Endothelial cell of umbilical vein (primary cell): ENCODE measurements at regions not wholly inside any gene's neighbourhood (a gene's known extent, or its start where the extent isn't known, plus 50 kb on each side); places are given as distances from the start of the nearest gene placed in this dataset.

Experiments used
- CTCF ChIP-seq, 2 donors: IDR thresholded peaks; 1 replicate in 1 of 2; 2 replicates in 1 of 2; pipeline ENCODE4 v1.5.1; 2011; ENCODE audit warnings: low read length in 2 of 2, mild to moderate bottlenecking in 2 of 2, moderate library complexity in 2 of 2, control low read depth in 1 of 2, inconsistent platforms in 1 of 2, low read depth in 1 of 2; ENCODE audit not compliant: insufficient read depth in 1 of 2; ENCODE audit errors: extremely low read depth in 1 of 2
- EZH2 ChIP-seq: IDR thresholded peaks from 2 replicates; pipeline ENCODE4 v1.6.1; 2012; ENCODE audit warnings: borderline replicate concordance, low read depth, mild to moderate bottlenecking, moderate library complexity, low read length, inconsistent platforms; ENCODE audit not compliant: severe bottlenecking
- GATA2 ChIP-seq: IDR thresholded peaks from 2 replicates; pipeline ENCODE4 v1.7.0; 2011; ENCODE audit warnings: low read depth, mild to moderate bottlenecking, moderate library complexity, mixed read lengths, low read length; ENCODE audit not compliant: insufficient read length, insufficient read depth
- JUN ChIP-seq: IDR thresholded peaks from 2 replicates; pipeline ENCODE4 v1.6.1; 2011; ENCODE audit warnings: borderline replicate concordance, low read depth; ENCODE audit not compliant: insufficient read length, insufficient read depth
- POLR2A ChIP-seq: IDR thresholded peaks from 2 replicates; pipeline ENCODE4 v1.6.1; 2012; ENCODE audit warnings: low read depth, mild to moderate bottlenecking, control low read depth, low read length
- POLR2AphosphoS5 ChIP-seq: IDR thresholded peaks from 2 replicates; pipeline ENCODE4 v1.6.1; 2012; ENCODE audit warnings: low read depth, mild to moderate bottlenecking, control low read depth, low read length, moderate library complexity; ENCODE audit not compliant: insufficient read depth
- TF ChIP-seq, protein P1 (sequence below): IDR thresholded peaks from 2 replicates; pipeline ENCODE4 v1.6.1; 2011; ENCODE audit not compliant: insufficient read depth, insufficient read length

- TF ChIP-seq CTCF (IDR thresholded peaks at IDR 0.05; ENCODE audit: extremely low read depth in 1 of 2, insufficient read depth in 1 of 2, low read depth in 1 of 2, low read length in 2 of 2) (no peak), POLR2A (no peak), EZH2 (no peak), GATA2 (no peak), JUN (no peak), POLR2AphosphoS5 (no peak)
- TF ChIP-seq, protein P1, sequence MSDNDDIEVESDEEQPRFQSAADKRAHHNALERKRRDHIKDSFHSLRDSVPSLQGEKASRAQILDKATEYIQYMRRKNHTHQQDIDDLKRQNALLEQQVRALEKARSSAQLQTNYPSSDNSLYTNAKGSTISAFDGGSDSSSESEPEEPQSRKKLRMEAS = no peak
Measured at GRCh38 chr20:19094959-19095541, 117.4 kb upstream of the SLC24A3 start.
